OCI-LY3 (cell line): ENCODE measurements at regions not wholly inside any gene's neighbourhood (a gene's known extent, or its start where the extent isn't known, plus 50 kb on each side); places are given as distances from the start of the nearest gene placed in this dataset.

Experiments
- EZH2phosphoT487 ChIP-seq: fragments of 200-600 bp; shearing (Covaris generic); IDR thresholded peaks from 2 replicates; pipeline ENCODE4 v1.6.1; 2018; ENCODE audit warnings: antibody characterized with exemption, mixed run types, low read depth
- TF ChIP-seq, protein P1 (sequence below): fragments of 200-600, 300-600 bp; sonication (generic); IDR thresholded peaks from 2 replicates; pipeline ENCODE4 v1.5.1; 2014; ENCODE audit warnings: antibody characterized with exemption, low read length, low read depth

DNA sequence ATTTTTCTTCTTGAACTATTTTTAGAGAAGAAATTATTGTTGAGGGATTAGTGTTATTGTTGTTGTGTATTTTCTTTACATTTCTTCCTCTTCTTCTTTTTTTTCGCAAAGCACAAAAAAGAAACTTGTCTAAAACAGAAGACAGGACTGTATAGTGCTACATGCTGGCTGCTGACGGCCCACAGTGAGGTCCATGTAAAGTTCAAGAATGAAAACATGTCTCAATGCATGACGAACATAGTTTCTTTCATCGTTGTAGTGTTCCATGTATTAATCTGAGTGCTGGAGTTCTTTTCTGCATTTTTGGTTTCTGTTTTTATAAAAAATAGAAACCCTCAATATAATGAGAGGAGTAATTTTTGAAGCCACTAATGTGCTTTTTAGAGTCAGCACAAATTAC lies 462.9 kb upstream of the MARCKS start:
- TF ChIP-seq, protein P1, sequence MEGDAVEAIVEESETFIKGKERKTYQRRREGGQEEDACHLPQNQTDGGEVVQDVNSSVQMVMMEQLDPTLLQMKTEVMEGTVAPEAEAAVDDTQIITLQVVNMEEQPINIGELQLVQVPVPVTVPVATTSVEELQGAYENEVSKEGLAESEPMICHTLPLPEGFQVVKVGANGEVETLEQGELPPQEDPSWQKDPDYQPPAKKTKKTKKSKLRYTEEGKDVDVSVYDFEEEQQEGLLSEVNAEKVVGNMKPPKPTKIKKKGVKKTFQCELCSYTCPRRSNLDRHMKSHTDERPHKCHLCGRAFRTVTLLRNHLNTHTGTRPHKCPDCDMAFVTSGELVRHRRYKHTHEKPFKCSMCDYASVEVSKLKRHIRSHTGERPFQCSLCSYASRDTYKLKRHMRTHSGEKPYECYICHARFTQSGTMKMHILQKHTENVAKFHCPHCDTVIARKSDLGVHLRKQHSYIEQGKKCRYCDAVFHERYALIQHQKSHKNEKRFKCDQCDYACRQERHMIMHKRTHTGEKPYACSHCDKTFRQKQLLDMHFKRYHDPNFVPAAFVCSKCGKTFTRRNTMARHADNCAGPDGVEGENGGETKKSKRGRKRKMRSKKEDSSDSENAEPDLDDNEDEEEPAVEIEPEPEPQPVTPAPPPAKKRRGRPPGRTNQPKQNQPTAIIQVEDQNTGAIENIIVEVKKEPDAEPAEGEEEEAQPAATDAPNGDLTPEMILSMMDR, result no peak
- TF ChIP-seq EZH2phosphoT487, result no peak
